Posterior cingulate gyrus (tissue), 11 donors: ENCODE measurements at regions not wholly inside any gene's neighbourhood (a gene's known extent, or its start where the extent isn't known, plus 50 kb on each side); places are given as distances from the start of the nearest gene placed in this dataset.
"Not testable (repeated sequence)": the region's sequence is repeated elsewhere in the genome, so short reads cannot be mapped to it uniquely, and the experiment has no call there.

Source experiments
- DNase-seq, 10 donors: peaks; one replicate each; pipeline versions ENCODE4 v3.0.0 to v3.0.0-alpha.2; 2020 to 2021; ENCODE audit warnings: mixed read lengths in 3 of 10
- intact Hi-C: fragments of 100-400 bp; cut with DNase I; formaldehyde crosslinking; loops from one replicate; pipeline ENCODE4 v1.15.1; 2023

- DNase-seq, result no peak
- intact Hi-C loops, result no loop called here
Observed at GRCh38 chr13:50152224-50152623, 137.0 kb downstream of the KCNRG start.

- DNase-seq, result no peak
- intact Hi-C loops, result no loop called here
Observed at GRCh38 chr13:50152655-50153309, 137.5 kb downstream of the KCNRG start.

- intact Hi-C loops, result no loop called here
- DNase-seq, result no peak
Observed at GRCh38 chr13:50153401-50153800, 138.2 kb downstream of the KCNRG start.

GRCh38 chr13:50153876-50154275 is 138.6 kb downstream of the KCNRG start:
- no peak for DNase-seq
- intact Hi-C loops, result no loop called here

GRCh38 chr13:50154697-50155096 is 139.5 kb downstream of the KCNRG start:
- intact Hi-C loops, result no loop called here
- DNase-seq, result no peak

- no peak for DNase-seq
- intact Hi-C loops, result no loop called here
Observed at GRCh38 chr13:50156140-50156539, 140.9 kb downstream of the KCNRG start.

GRCh38 chr13:50156561-50157127 is 141.4 kb downstream of the KCNRG start:
- DNase-seq, result no peak

GRCh38 chr13:50158385-50159165 is 143.3 kb downstream of the KCNRG start:
- intact Hi-C loops, result no loop called here
- no peak for DNase-seq

More at GRCh38 chr13:50156561-50157127, 141.4 kb downstream of the KCNRG start:
- intact Hi-C loops, result no loop called here

GRCh38 chr13:50159607-50160006 is 144.4 kb downstream of the KCNRG start:
- intact Hi-C loops, result no loop called here
- no peak for DNase-seq

GRCh38 chr13:50161052-50161451 is 145.8 kb downstream of the KCNRG start:
- no peak for DNase-seq
- intact Hi-C loops, result no loop called here

- DNase-seq, result no peak
Observed at GRCh38 chr13:50162001-50162400, 146.8 kb downstream of the KCNRG start.

GRCh38 chr13:50162567-50162966 is 147.3 kb downstream of the KCNRG start:
- intact Hi-C loops, result no loop called here
- DNase-seq, result no peak

More at GRCh38 chr13:50162001-50162400, 146.8 kb downstream of the KCNRG start:
- intact Hi-C loops, result no loop called here

GRCh38 chr13:50167224-50167947 is 152.1 kb downstream of the KCNRG start:
- DNase-seq, result no peak
- intact Hi-C loops, result no loop called here

- DNase-seq, result no peak
- intact Hi-C loops, result no loop called here
Observed at GRCh38 chr13:50167967-50168366, 152.7 kb downstream of the KCNRG start.

GRCh38 chr13:50168786-50169185 is 153.5 kb downstream of the KCNRG start:
- intact Hi-C loops, result no loop called here
- no peak for DNase-seq

- DNase-seq, result no peak
- intact Hi-C loops, result no loop called here
Observed at GRCh38 chr13:50170447-50171037, 155.3 kb downstream of the KCNRG start.

GRCh38 chr13:50171590-50172282 is 156.5 kb downstream of the KCNRG start:
- peak in 2 of 10 donors; percentile 59 to 62 for DNase-seq
- intact Hi-C loops, result no loop called here

- DNase-seq, intact Hi-C loops: not testable (repeated sequence)
Observed at GRCh38 chr13:50173045-50173444, 157.8 kb downstream of the KCNRG start.

- intact Hi-C loops, result no loop called here
- no peak for DNase-seq
Observed at GRCh38 chr13:50174630-50175029, 159.4 kb downstream of the KCNRG start.

- intact Hi-C loops, result no loop called here
- no peak for DNase-seq
Observed at GRCh38 chr13:50179977-50180376, 164.7 kb downstream of the KCNRG start.
